Hematopoietic multipotent progenitor cell treated with erythropoietin and hydrocortisone succinate and interleukin-3 and kit ligand, for 15 days (in vitro differentiated cells): ENCODE measurements at regions not wholly inside any gene's neighbourhood (a gene's known extent, or its start where the extent isn't known, plus 50 kb on each side); places are given as distances from the start of the nearest gene placed in this dataset.

Source experiments
- DNase-seq: peaks from one replicate; pipeline ENCODE4 v3.0.0-alpha.2; 2015; ENCODE audit warnings: low spot score

DNA sequence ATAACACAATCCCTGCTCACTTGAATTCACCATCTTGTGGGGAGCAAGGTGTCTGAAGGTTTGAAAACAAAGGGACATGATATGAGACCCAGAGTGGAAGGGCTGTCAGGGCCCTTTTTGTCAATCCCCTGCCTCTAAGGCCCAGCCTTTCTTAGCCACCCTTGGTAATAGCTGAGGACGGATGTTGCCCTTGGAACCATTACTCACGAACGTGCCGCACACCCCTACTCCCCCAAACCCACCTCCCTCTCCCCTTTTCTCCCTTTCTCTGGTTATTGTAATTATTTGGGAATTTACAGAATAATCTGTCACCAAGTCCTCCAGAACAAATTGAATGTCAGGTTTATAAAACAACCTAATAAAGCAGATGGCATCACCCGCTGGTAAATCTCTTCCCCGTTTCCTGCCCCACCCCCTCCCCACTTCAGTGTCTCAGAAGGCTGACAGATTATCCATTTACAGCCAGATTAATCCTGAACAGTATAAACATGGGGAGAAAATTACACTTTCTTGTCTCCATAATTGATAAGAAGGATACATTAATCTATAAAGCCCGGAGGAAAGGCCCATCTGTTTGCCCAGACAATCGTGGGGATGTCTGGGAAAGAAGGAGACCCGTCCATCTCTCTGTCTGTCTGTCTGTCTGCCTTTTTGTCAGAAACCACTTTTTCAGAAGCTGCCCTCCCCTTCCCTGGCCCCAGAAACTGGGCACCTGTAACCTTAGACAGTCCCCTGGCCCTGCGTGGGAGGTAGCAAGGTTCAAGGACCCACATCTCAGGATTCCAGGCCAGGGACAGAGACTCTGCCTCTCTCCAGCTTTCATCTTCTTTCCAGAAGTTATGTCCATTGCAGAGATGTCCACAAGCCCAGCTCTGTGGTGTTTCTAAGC lies 60.6 kb upstream of the CD34 start:
- DNase-seq: no peak

DNA sequence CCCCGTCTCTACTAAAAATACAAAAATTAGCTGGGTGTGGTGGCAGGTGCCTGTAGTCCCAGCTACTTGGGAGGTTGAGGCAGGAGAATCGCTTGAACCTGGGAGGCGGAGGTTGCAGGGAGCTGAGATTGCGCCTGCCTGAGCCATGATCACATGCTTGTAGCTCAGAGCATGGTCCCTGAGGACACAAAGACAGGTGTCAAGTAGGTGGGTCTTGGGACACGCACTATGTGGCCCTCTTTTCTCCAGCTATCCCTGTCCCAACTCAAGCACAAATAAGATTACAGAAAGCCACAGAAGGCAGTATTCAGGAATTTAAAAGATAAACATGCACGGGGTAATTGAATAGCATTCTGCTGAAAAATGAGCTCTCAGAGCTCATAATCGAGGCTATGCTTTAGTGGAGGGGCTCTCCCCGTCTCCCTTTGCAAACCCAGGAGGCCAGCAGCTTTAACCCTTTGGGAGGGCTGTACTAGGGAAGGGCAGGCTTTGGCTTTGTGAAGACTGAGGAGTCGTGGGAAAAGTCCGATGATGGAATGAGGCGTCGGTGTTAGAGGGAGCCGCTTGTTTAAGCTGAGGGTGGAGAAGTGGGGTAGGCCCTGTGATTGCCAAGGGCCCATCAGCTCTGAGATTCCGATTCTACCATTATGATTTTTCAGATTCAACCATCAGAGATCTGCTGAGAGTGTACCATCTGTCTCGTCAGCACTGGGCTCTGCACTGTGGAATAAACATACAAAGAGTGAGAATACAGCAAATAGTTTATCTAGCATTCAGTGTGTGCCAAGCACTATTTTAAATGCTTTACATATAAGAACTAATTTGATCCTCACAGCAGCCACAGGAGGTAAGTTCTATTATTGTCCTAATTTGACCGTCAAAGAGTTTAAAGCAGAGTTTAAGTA lies 59.7 kb upstream of the CD34 start:
- no peak for DNase-seq

- DNase-seq: no peak
Observed at GRCh38 chr1:207969528-207969927, 58.6 kb upstream of the CD34 start.

DNA sequence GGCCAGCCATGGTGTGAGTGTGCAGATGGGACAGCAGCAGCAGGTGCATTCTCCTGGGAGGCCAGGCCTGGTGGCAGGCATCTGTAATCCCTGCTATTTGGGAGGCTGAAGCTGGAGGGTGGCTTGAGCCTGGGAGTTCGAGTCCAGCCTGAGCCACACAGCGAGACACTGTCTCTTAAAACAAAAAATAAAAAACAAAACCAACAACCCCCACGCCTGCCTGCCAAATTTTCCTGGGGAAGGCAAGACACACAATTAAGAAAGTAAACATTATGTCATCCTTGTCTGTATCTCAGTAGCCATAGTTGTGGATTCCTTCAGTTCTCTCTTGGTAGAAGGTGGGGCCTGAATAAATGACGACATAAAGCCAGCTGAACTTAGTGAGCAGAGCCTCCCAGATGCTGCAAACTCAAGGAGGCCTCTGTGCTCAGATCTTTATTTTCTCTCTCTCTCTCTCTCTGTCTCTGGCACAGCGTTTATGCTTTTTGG lies 57.6 kb upstream of the CD34 start:
- no peak for DNase-seq

DNA sequence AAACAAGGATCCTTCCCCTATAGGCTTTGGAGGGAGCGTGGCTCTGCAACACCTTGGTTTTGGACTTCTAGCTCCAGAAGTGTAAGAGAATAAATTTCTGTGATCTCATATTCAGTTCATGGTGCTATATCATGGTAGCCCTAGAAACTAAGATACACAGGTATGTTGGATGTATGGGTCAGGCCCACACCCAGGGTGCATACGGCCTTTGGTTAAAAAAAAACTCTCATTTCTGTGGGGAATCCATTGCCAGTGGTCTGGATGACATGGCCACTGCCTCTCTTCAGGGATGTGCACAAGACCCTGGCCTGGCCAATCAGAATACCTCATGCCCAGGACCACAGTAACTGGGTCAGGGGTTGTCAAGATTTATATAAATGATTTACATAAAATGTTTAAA lies 56.8 kb upstream of the CD34 start:
- no peak for DNase-seq

- no peak for DNase-seq
Observed at GRCh38 chr1:207966521-207966920, 55.6 kb upstream of the CD34 start.

DNA sequence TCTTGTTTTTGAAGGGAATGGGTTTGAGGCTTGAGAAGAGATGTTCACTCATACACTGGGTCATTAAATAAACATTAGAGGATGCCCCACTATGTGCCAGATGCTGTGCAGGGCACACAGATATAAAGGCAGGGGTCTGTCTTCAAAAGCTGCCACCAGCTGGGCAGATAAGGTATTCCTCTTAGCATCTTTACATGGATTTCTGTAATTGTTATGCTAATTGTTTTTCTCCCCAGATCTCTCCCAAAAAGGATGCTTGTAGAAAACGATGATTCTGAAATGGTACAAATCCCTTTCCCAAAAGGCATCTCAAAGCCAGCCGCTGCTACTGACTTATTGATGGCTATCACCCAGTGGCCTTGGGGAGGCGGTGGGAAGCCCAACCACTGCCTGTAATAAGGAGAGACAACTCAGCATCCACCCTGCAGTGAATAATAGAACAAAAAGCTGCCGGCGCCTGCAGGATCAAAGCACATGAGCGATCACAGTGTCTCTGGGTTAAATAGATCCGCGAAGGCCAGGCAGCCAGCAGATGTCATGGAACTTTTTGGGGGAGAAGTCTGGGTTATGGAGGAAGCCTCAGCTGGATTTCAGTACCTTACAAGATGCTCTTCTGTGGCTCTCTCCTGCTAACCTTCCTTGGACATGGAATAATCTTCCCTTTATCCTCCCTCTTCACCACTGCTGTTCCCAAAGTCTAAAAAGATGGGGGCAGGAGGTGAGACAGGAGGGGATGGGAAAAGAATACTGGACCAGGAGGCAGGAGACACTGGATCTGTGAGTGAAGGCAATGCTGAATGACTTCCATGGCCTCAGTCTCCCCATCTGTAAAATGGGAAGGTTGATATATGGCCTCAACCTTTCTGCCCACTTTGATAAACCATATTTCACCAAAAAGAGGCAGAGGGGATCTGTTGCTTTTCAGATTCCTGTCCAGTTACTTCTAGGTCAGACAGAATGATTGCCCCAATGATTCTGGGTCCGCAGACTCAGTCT lies 54.8 kb upstream of the CD34 start:
- DNase-seq: no peak

DNA sequence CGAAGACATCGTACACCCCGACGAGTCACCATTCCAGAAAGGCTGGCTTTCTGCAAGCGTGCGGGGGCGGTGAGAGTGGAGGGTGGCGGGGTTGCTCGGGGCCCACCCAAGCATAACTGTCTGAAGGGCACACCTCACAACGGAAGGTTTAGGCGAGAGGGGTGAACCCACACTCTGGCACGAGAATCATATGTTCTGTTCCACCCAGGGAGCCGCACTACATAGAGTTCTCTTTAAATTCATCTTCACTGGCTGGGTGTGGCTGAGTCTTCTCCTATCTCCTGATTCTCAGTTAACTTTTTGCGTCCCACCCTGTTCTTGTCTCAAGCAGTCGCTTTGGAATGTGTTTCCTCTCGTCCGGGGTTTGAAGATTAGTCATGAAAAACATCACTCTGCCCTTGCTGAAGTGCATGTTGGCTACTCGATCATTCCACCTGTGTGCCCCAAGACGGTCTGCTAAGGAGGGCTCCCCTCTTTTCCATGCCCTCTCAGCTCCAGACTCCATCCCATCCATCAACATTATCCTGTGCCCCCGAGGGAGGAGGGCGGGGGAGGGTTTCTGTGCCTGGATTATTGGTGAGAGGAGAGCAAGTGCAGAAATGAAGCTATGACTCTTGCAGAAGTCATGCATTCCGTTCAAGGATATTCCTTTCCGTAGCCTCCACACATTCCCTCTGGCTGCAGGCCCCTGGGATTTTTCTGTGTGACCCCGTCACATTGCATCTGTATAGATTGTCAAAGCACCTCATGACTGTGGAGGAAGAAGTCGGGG lies 53.5 kb upstream of the CD34 start:
- DNase-seq: peak; percentile 70

- peak; percentile 92 for DNase-seq
Observed at GRCh38 chr1:207963427-207964194, 52.7 kb upstream of the CD34 start.

DNA sequence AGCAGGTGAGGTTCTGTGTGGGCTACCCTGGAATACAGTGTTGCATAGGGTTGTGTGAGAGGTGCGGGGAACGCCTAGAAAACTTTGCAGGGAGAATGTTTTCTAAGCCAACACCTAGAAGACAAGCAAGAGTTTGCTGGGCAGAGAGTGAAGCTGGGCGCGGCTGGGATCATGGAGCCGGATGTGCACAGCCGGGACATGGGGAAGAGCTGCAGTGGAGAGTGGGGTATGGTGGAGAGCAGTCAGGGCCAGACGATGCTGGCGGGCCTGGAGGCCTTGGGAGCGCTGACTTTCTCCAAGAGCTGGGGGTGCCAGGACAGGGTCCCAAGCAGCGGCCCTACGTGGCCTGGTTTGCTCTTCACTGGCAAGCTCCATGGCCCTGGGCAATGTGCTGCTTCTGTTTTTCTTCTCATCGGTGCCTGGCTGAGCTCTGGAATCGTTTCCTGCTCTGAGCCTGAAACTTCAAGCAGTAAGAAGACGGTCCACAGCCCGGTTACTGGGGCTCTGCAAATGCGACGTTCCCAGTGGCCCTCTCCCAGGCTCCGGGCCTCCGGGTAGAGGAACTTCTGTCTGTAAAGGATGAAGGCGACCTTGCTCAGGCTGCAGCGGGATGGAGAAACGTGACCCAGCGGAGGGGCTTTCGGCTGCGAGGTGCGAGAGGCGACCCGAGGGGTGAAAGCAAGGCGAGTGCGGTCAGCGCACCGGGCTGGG lies 51.9 kb upstream of the CD34 start:
- peak; percentile 28 for DNase-seq
